HS-5 (cell line): ENCODE measurements at regions not wholly inside any gene's neighbourhood (a gene's known extent, or its start where the extent isn't known, plus 50 kb on each side); places are given as distances from the start of the nearest gene placed in this dataset.
"Not testable (repeated sequence)": the region's sequence is repeated elsewhere in the genome, so short reads cannot be mapped to it uniquely, and the experiment has no call there.

Experiments
- DNase-seq: peaks from one replicate; pipeline ENCODE4 v3.0.0-alpha.2; 2012; ENCODE audit warnings: low read depth

- no peak for DNase-seq
These were observed 302.9 kb upstream of the GATB start for GRCh38 chr4:152063621-152064240.

GRCh38 chr4:152062936-152063620, 302.3 kb upstream of the GATB start:
- no peak for DNase-seq

GRCh38 chr4:152054731-152055130, 293.9 kb upstream of the GATB start:
- DNase-seq: no peak

- DNase-seq: no peak
These were observed 291.7 kb upstream of the GATB start for GRCh38 chr4:152052451-152053057.

- DNase-seq: not testable (repeated sequence)
These were observed 290.5 kb upstream of the GATB start for GRCh38 chr4:152051332-152051731.

- no peak for DNase-seq
These were observed 289.3 kb upstream of the GATB start for GRCh38 chr4:152050106-152050505.

GRCh38 chr4:152047451-152047850, 286.6 kb upstream of the GATB start:
- no peak for DNase-seq

- no peak for DNase-seq
These were observed 285.2 kb upstream of the GATB start for GRCh38 chr4:152045807-152046571.

GRCh38 chr4:152045449-152045806, 284.6 kb upstream of the GATB start:
- no peak for DNase-seq

GRCh38 chr4:152044331-152045036, 283.7 kb upstream of the GATB start:
- no peak for DNase-seq

GRCh38 chr4:152041295-152041694, 280.5 kb upstream of the GATB start:
- DNase-seq: no peak

GRCh38 chr4:152039691-152040090, 278.9 kb upstream of the GATB start:
- no peak for DNase-seq

- DNase-seq: peak; percentile 11
These were observed 278.2 kb upstream of the GATB start for GRCh38 chr4:152039023-152039481.

GRCh38 chr4:152038238-152038637, 277.4 kb upstream of the GATB start:
- DNase-seq: no peak

GRCh38 chr4:152037435-152037834, 276.6 kb upstream of the GATB start:
- DNase-seq: no peak

GRCh38 chr4:152033621-152034020, 272.8 kb upstream of the GATB start:
- no peak for DNase-seq

- DNase-seq: peak; percentile 14
These were observed 271.9 kb upstream of the GATB start for GRCh38 chr4:152032722-152033131.

GRCh38 chr4:152029631-152030030, 268.8 kb upstream of the GATB start:
- no peak for DNase-seq

GRCh38 chr4:152028131-152028530, 267.3 kb upstream of the GATB start:
- DNase-seq: no peak

- DNase-seq: no peak
These were observed 264.1 kb upstream of the GATB start for GRCh38 chr4:152024881-152025280.

GRCh38 chr4:152023674-152024073, 262.9 kb upstream of the GATB start:
- DNase-seq: no peak

- no peak for DNase-seq
These were observed 261.7 kb upstream of the GATB start for GRCh38 chr4:152022543-152022942.
